ENCODE measurements at regions not wholly inside any gene's neighbourhood (a gene's known extent, or its start where the extent isn't known, plus 50 kb on each side); places are given as distances from the start of the nearest gene placed in this dataset.

DNA sequence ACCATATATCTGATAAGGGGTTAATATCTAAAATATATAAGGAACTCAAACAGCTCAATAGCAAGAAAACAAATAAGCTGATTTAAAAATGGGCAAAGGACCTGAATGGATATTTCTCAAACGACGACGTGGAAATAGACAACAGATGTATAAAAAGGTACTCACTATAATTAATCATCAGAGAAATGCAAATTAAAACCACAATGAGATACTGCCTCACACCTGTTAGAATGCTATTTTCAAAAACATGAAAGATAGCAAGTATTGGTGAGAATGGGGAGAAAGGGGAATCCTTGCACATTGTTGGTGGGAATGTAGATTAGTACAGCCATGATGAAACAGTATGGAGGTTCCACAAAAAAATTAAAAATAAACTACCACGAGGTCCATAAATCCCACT, 163.2 kb downstream of the DKK1 start:
- H3K4me3 ChIP-seq = no peak overlapping the region
- no peaks in the 10 kb centered on the region for H3K36me3 ChIP-seq
- no peaks in the 10 kb centered on the region for H3K27me3 ChIP-seq
- H3K27ac ChIP-seq = no peak overlapping the region
- TF ChIP-seq POLR2A (IDR thresholded peaks at IDR 0.05) (no peak), EP300 (IDR thresholded peaks at IDR 0.05) (no peak)
- TF ChIP-seq, protein P1, sequence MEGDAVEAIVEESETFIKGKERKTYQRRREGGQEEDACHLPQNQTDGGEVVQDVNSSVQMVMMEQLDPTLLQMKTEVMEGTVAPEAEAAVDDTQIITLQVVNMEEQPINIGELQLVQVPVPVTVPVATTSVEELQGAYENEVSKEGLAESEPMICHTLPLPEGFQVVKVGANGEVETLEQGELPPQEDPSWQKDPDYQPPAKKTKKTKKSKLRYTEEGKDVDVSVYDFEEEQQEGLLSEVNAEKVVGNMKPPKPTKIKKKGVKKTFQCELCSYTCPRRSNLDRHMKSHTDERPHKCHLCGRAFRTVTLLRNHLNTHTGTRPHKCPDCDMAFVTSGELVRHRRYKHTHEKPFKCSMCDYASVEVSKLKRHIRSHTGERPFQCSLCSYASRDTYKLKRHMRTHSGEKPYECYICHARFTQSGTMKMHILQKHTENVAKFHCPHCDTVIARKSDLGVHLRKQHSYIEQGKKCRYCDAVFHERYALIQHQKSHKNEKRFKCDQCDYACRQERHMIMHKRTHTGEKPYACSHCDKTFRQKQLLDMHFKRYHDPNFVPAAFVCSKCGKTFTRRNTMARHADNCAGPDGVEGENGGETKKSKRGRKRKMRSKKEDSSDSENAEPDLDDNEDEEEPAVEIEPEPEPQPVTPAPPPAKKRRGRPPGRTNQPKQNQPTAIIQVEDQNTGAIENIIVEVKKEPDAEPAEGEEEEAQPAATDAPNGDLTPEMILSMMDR (IDR thresholded peaks at IDR 0.05) = no peak
- no peaks in the 10 kb centered on the region for H3K9me3 ChIP-seq
- no peak for DNase-seq (ENCODE audit: low spot score in 2 of 2)
- WGBS, 2 donors = 66 to 74% methylated on average over 4 of the region's 4 CpGs
- H3K4me1 ChIP-seq = no peaks in the 10 kb centered on the region

DNA sequence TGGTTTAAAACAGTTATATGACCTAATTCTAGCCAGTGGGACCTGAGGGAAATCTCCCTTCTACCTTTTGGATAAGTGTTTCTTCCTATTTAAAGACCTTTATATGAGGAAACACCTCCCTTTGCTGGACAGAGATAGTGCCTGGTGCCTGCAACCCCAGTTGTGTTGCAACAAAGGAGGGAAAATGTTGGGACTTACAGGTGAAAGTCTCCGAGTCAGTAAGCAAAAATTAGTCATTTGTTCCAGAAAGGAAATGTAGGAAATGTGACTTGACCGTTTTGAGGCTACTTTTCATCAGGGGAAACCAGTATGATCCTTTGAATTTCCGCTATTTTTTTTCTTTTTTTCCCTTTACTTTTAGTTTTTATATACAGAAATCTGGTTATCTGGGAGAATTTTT, 165.5 kb downstream of the DKK1 start:
- Histone ChIP-seq H3K9me3 (no peaks in the 10 kb centered on the region), H3K27ac (no peak overlapping the region), H3K4me1 (no peaks in the 10 kb centered on the region), H3K36me3 (no peaks in the 10 kb centered on the region), H3K27me3 (no peaks in the 10 kb centered on the region), H3K4me3 (no peak overlapping the region)
- DNase-seq (ENCODE audit: low spot score in 2 of 2) = no peak
- TF ChIP-seq, protein P1 (IDR thresholded peaks at IDR 0.05) = no peak
- TF ChIP-seq POLR2A (IDR thresholded peaks at IDR 0.05) = no peak
- TF ChIP-seq EP300 (IDR thresholded peaks at IDR 0.05) = no peak
- 61 to 82% methylated on average over 3 of the region's 3 CpGs for WGBS, 2 donors

DNA sequence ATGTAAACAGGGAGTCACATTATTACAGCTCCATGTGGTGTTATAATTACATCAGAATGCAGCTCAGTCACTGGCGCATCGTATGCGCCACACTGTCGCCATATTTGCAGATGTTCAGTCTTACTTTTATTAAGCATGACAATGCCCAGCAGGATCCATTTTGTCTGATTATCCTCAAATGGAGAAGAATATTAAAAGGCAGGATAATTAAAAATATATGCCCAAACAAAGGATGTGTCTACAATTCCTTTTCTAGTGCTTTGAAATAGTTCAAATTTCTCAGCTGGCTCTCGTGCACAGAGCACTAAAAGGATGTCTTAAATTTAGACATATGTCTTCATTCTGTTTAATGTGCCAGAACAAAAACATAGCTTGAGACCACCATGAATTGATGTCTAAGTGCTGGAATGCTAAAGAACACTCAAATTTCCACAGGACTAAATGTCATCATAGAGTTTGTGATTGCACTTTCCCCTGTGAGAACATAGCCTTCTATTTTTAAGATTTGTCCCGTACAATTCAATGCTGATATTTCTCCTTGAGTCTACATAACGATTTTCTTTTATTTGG, 168.0 kb downstream of the DKK1 start:
- H3K9me3 ChIP-seq = no peaks in the 10 kb centered on the region
- H3K4me3 ChIP-seq = no peak overlapping the region
- 76 to 81% methylated on average over 7 of the region's 7 CpGs for WGBS, 2 donors
- no peaks in the 10 kb centered on the region for H3K27me3 ChIP-seq
- H3K4me1 ChIP-seq = peaks cover 0 to 9% (median 0%) of the 10 kb centered on the region in 4 donors
- H3K36me3 ChIP-seq = no peaks in the 10 kb centered on the region
- H3K27ac ChIP-seq = no peak overlapping the region
- no peak for TF ChIP-seq POLR2A (IDR thresholded peaks at IDR 0.05)
- no peak for TF ChIP-seq EP300 (IDR thresholded peaks at IDR 0.05)
- TF ChIP-seq, protein P1 (IDR thresholded peaks at IDR 0.05) = no peak
- no peak for DNase-seq (ENCODE audit: low spot score in 2 of 2)

DNA sequence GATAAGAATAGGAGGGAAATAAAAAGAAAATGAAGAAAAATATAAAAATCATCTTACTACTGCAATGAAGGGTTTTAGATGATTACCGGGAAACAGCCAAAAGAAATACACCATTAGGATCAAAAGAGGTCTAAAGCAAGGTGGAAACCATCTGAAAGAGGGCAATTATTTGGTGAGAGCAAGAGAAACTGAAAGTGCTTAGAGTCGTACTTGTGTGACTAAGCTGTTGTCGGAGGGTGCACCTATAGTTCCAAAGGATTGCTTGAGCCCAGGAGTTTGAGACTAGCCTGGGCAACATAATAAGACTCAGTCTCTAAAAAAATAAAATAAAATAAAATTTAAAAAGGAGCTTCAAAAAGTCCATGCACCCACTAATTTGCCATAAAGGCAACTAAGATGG, 169.5 kb downstream of the DKK1 start:
- no peaks in the 10 kb centered on the region for H3K27me3 ChIP-seq
- H3K9me3 ChIP-seq = no peaks in the 10 kb centered on the region
- TF ChIP-seq POLR2A (IDR thresholded peaks at IDR 0.05) (no peak), EP300 (IDR thresholded peaks at IDR 0.05) (no peak)
- TF ChIP-seq, protein P1 (IDR thresholded peaks at IDR 0.05) = no peak
- 86 to 96% methylated on average over 3 of the region's 3 CpGs for WGBS, 2 donors
- no peak overlapping the region for H3K27ac ChIP-seq
- DNase-seq (ENCODE audit: low spot score in 2 of 2) = no peak
- no peaks in the 10 kb centered on the region for H3K36me3 ChIP-seq
- H3K4me3 ChIP-seq = no peak overlapping the region
- peaks cover 0 to 9% (median 0%) of the 10 kb centered on the region in 4 donors for H3K4me1 ChIP-seq

DNA sequence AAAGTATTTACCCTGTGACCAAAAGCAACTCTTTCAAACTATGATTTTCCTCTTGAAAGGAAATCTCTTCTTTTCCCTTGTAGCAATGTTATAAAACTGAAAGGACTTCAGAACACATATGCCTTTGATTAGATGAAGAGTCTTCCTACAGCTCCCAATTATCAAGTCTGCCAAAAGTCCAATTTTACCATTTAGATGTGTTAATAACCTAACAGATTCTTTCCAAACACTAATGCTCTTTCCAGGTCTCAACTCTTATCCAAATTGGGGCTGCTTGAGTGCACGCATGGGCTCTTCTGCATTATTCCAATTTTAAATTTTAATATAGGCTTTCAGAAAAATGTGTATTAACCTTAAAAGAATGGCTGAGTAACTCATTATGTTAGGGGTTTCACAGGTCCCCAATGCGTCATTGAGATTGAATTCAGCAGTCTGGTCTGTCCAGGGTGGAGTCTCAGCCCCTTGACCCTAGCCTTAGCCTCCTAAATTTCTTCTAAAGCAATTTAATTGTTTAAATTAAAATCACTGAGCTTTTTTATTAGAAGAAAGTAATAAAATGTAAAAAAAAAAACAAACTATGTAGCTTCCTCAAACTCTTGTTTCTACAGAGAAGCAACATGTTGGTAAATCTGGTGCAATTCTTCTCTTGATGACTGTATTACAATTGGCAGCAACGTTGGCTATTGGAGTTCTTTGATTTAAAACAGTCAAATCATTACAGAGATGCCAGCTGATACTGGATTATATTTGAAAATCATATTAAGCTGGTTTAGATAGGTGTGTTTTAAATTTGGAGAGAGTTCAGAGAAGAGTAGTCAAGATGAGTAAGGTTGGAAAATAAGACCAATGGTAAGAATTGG, 170.4 kb downstream of the DKK1 start:
- H3K4me1 ChIP-seq = peaks cover 0 to 9% (median 0%) of the 10 kb centered on the region in 4 donors
- no peak for DNase-seq (ENCODE audit: low spot score in 2 of 2)
- TF ChIP-seq, protein P1 (IDR thresholded peaks at IDR 0.05) = no peak
- H3K27me3 ChIP-seq = no peaks in the 10 kb centered on the region
- H3K27ac ChIP-seq = no peak overlapping the region
- 50 to 66% methylated on average over 3 of the region's 3 CpGs for WGBS, 2 donors
- H3K36me3 ChIP-seq = no peaks in the 10 kb centered on the region
- H3K9me3 ChIP-seq = no peaks in the 10 kb centered on the region
- no peak overlapping the region for H3K4me3 ChIP-seq
